UCSD-AML1 (cell line): ENCODE measurements at regions not wholly inside any gene's neighbourhood (a gene's known extent, or its start where the extent isn't known, plus 50 kb on each side); places are given as distances from the start of the nearest gene placed in this dataset.
"Not testable (repeated sequence)": the region's sequence is repeated elsewhere in the genome, so short reads cannot be mapped to it uniquely, and the experiment has no call there.

ENCODE experiments used
- DNase-seq: peaks from one replicate; lab custom pipeline; 2025; ENCODE audit not compliant: unreplicated experiment; lab: John Stamatoyannopoulos, UW

GRCh38 chr9:75657015-75657414 is 233.5 kb upstream of the PCSK5 start:
- DNase-seq = no peak

GRCh38 chr9:75658301-75658905 is 232.1 kb upstream of the PCSK5 start:
- no peak for DNase-seq

- no peak for DNase-seq
Measured at GRCh38 chr9:75664597-75664996, 225.9 kb upstream of the PCSK5 start.

DNA sequence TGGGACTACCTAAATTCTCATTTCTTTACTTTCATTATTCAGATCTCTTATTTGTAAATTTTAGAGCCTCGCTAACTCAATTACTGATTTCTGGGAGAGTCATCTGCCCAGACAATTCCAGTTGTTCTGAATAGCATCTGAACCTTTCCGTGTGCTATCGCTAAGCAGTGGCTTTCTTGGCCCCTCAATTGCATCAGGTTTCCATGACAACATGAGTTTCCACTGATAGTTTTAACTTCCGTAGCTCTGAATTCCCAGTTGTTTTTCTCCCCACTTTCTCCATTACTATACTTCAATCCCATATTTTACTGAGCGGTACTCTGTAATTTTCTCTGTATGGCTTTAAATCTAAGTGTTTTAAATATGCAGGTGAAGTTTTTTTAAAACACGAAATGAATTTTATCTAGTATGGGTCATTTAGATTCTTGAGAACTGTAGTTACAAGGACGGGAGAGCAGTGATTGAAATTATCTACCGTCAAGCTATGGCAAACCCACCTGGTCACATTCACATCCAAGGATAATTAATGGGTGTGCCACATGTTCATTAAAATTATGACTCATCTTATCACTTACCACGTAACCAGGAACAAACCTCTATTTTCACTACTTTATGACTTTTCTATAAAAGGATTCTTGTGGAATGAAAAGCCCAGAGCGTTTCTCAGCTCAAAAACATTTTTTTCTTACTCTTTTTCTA is 223.5 kb upstream of the PCSK5 start:
- no peak for DNase-seq

GRCh38 chr9:75669721-75670120 is 220.8 kb upstream of the PCSK5 start:
- no peak for DNase-seq

- DNase-seq = no peak
Measured at GRCh38 chr9:75671354-75671753, 219.1 kb upstream of the PCSK5 start.

DNA sequence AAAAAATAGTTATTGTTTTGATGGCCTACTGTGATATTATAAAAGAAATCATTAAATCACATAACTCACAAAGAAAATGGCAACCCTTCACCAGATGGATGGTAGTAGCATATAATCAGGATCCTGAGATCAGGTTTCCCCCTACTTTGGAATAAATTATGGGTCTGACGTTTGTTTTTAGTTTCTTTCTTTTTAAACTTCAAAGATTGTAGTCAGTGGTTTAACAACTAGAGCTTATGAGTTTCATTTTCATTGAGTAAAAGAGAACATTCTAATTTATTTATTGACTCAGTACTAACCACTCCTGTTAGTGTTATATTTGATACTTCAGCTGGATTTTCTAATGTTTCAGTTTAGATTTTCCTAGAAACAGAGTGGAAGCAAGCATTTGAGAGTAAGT is 218.0 kb upstream of the PCSK5 start:
- DNase-seq = no peak

GRCh38 chr9:75683591-75683990 is 206.9 kb upstream of the PCSK5 start:
- DNase-seq = no peak

- no peak for DNase-seq
Measured at GRCh38 chr9:75685062-75685461, 205.4 kb upstream of the PCSK5 start.

GRCh38 chr9:75687359-75687953 is 203.0 kb upstream of the PCSK5 start:
- DNase-seq = no peak

DNA sequence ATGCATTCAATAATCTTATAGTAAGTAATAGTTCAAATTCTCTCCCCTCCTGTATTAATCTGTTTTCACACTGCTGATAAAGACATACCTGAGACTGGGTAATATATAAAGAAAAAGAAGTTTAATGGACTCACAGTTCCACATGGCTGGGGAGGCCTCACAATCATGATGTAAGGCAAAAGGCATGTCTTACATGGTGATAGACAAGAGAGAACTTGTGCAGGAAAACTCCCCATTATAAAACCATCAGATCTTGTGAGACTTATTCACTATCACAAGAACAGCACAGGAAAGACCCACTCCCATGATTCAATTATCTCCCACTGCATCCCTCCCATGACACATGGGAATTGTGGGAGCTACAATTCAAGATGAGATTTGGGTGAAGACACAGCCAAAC is 199.9 kb upstream of the PCSK5 start:
- not testable (repeated sequence) for DNase-seq

- DNase-seq = no peak
Measured at GRCh38 chr9:75691408-75691807, 199.1 kb upstream of the PCSK5 start.

GRCh38 chr9:75692309-75692708 is 198.2 kb upstream of the PCSK5 start:
- no peak for DNase-seq

GRCh38 chr9:75695921-75696320 is 194.6 kb upstream of the PCSK5 start:
- no peak for DNase-seq

GRCh38 chr9:75699017-75699416 is 191.5 kb upstream of the PCSK5 start:
- no peak for DNase-seq

DNA sequence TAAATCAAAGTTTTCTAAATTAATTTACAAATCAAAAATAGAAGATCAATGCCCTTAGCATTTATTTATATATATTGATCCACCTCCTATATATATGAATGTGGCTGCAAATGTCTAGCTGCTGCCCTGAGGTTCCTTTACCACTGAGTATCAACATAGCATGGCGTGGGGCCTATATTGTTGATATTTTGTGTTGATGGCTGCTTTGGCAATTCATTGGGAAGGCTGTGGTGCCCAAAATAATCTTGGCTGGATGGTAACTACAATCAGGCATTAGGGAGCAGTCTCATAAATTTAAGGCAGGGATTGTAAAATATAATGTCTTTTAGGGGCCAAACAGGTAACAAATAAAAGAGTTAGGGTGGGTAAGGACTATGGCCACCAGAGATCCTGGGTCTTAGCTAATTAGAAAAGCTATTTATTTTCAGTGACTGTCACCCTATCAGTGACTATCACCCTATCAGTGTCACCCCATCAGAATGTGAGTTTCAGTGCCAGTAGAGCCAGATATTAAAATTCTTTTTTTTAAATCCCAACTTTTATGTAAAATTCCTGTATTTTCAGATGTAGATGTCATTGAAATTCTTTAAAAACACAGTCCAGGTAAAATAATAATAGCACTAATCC is 190.7 kb upstream of the PCSK5 start:
- DNase-seq = no peak

DNA sequence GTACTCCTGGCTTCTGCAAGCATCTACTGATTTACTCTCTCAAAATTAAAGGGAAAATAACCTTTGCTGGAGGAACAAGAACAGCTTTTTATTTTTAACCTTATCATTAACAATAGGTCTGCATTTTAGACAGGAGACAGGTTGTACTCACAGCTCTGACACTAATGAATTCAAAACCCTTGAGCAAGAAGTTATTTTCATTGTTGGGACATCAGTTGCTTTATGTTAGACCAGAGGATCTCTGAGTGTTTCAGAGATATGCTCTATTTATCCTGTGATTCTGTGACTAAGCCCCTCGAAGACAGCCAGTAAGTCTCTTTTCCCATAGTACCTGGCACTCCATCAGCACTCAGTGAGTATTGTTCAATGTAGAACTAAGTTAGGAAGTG is 190.2 kb upstream of the PCSK5 start:
- DNase-seq = no peak

DNA sequence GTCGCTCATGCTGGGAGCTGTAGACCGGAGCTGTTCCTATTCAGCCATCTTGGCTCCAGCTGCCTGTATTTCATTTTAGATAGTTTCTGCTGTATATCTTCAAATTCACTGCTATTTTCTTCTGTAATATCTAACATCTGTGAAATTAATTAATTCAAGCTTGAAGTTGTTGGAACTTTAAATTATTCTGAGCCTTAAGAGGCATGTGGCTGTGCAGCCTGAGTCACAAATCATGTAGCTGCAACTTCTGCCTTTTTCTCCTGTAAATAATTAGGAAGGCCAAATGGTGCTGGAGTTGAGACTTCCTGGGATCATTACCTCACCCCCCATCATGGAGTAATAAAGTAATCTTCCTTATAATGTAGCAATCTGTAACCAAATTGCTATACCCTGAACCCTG is 183.3 kb upstream of the PCSK5 start:
- no peak for DNase-seq

DNA sequence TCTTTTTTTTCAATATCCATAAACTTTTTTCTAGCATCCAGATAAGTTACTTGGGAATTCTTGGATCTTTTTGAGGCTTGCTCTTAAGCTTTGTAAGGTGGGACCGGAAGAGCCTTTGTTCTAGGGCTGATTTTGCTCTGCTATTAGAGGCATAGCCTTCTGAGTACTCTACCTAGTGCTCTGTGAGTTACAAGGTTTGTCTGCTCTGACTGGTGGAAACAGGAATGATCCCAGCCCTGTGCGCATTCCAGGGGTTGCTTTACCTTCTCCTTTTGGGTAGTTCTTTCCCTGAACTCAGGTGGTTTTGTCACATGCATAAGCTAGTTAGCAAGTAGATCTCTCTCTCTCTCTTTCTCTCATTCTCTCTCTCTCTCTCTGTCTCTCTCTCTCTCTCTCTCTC is 180.8 kb upstream of the PCSK5 start:
- no peak for DNase-seq

GRCh38 chr9:75712700-75713099 is 177.8 kb upstream of the PCSK5 start:
- DNase-seq = no peak

DNA sequence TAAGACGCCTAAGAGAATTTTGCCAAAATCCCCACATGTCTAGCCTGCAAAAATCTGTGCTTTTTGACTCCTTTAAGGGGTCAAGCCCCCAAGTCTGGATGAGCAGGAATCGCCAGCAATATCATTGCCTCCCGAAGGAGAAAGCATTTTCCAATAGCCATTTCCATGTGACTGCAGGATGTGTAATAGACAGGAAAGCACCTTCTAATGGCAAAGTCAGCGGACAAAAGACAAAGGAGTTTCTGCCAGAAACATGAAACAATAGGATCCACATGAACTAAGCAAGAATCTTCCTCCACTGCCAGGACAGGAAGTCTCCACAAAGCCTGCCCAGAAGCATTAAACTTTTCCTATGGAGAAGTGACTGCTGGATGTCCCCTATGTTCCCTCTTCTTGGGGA is 177.1 kb upstream of the PCSK5 start:
- no peak for DNase-seq

DNA sequence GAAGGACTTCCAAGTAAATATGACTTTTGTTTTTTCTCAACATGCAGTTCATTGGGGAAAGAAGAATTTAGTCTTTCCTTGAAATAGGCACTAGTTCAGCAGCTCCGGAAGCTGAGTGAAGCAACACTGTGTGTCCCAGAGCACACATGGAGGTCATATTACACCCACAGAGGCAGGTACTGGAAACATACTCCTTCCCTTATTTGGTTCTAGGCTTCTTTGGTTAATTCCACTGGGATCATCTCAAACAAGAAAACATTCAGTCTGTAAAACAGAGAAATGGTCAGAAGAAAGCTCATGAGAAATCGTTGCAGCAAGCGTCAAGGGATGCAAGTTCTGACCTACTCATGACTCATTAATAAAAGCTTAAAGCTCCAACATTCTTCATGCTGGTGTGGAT is 175.1 kb upstream of the PCSK5 start:
- no peak for DNase-seq
